ENCODE measurements at regions not wholly inside any gene's neighbourhood (a gene's known extent, or its start where the extent isn't known, plus 50 kb on each side); places are given as distances from the start of the nearest gene placed in this dataset.
A peak's percentile ranks its signal among the peaks of the same experiment; 100 is the strongest.

- DNase-seq (ENCODE audit: low spot score) = no peak
Measured at GRCh38 chr22:49195636-49196035, 632.0 kb downstream of the BRD1 start.

- DNase-seq (ENCODE audit: low spot score) = no peak
Measured at GRCh38 chr22:49193901-49194465, 633.7 kb downstream of the BRD1 start.

DNA sequence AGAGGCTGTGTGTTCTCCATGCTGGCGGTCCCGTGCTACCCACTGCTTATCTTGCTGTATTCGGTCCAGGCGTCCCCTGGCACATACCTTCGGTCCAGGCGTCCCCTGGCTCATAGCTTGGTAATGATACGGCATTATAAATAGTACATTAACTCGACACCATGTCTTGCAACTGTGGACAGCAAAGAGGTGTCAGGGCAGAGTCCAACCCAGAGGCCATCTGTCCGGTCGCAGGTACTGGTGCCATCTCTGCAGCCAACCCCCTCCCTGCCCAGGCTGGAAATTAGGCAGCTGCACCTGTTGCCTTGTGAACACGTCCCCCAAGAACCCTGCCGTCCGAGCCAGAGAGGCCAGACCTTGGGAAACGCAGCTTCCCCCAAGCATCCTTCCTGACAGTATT lies 634.3 kb downstream of the BRD1 start:
- no peak for DNase-seq (ENCODE audit: low spot score)

- no peak for DNase-seq (ENCODE audit: low spot score)
Measured at GRCh38 chr22:49192857-49193250, 634.8 kb downstream of the BRD1 start.

DNA sequence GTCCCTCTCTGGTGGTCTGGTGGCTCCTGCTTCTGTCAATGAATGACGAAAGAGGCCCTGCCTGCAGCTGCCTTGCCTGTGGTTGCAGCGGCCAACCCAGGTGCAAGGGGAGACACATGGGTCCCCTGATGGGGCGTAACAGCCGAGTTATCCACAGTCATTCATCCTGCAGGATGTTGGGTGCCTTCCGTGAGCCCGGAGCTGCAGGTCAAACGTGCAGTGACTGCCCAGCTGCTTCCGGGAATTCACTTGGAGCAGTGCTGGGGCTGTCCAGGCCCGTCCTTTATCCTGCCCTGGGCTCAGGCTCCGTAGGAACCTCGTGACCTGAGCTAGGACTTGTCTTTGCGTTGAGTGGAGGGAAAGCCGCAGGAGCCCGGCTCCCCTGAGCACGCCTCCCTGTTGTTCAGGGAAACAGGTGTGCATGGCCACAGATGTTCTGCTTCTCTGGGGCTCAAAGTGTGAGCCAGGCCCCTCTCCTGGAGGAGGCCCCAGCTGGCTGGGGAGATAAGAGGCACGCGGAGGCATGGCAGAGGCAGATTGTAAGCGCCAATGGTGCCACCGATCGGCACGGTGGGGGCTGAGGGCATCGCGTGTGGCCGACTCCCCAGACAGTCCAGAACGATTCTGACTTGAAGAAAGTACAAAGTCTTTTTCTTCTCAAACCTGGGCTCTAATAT lies 635.4 kb downstream of the BRD1 start:
- no peak for DNase-seq (ENCODE audit: low spot score)

DNA sequence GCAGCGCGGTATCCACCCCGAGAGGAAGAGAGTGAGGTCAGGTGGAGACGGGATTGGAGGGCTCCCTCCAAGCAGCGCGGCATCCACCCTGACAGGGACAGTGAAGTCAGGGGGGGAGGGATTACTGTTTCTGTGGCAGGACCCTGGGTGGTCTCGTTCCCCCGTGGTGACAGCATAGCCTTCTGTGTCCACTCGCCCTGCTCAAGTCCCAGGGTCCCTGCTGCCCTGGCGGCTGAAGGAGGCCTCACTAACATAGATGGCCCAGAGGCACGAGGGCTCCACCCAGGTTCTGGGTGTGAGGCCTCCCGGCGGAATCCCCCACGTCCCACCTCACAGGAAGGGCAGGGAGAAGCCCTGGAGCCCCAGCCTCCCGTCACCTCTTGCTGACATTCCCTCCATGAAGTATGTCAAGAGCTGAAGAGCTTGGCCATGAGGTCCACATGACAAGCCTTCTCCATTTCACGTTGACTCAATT lies 636.1 kb downstream of the BRD1 start:
- no peak for DNase-seq (ENCODE audit: low spot score)

GRCh38 chr22:49190816-49191505 lies 636.7 kb downstream of the BRD1 start:
- DNase-seq (ENCODE audit: low spot score) = no peak

GRCh38 chr22:49189871-49190270 lies 637.8 kb downstream of the BRD1 start:
- DNase-seq (ENCODE audit: low spot score) = no peak

- no peak for DNase-seq (ENCODE audit: low spot score)
Measured at GRCh38 chr22:49188591-49188990, 639.1 kb downstream of the BRD1 start.

DNA sequence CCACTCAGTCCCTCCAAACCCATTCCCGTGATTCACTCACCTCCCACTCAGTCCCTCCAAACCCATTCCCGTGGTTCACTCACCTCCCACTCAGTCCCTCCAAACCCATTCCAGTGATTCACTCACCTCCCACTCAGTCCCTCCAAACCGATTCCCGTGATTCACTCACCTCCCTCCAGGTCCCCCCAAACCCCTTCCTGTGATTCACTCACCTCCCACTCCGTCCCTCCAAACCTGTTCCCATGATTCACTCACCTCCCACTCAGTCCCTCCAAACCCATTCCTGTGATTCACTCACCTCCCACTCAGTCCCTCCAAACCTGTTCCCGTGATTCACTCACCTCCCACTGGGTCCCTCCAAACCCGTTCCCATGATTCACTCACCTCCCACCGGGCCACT lies 639.6 kb downstream of the BRD1 start:
- DNase-seq (ENCODE audit: low spot score) = peak; percentile 25

DNA sequence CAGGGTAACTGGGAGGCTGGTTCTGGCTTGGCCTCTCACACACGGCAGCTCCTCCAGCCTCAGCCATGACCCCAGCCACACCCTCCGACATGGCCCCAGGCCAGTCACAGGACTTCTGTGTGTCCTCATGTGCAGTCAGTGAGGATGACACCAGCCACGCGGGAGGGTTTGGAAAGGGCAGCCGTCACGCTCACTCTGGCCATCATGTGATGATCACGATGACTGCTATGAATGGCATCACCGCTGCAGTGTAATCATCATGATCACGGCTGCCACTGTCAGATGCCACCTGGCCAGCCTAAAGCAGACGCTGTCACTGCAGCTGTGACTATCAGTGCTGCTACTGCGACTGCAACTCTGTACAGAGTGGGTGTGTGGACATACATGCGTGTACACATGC lies 640.9 kb downstream of the BRD1 start:
- no peak for DNase-seq (ENCODE audit: low spot score)

DNA sequence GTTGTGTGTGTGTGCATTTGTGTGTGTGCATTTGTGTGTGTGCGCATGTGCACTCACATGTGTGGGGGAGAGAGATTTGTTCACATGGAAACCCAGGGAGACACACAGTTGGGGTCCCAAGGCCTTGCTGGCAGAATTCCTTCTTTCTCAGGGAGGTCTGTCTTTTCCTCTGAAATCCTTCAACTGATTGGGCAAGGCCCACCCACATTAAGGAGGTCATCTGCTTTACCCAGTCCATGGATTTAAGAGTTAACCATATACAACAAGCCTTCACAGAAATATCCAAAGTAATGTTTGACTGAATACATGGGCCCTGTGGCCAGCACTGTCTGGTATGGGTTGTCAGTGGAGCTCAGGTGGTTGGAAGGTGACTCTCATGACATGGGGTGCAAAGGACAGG lies 641.4 kb downstream of the BRD1 start:
- no peak for DNase-seq (ENCODE audit: low spot score)

GRCh38 chr22:49185312-49185969 lies 642.2 kb downstream of the BRD1 start:
- DNase-seq (ENCODE audit: low spot score) = no peak

DNA sequence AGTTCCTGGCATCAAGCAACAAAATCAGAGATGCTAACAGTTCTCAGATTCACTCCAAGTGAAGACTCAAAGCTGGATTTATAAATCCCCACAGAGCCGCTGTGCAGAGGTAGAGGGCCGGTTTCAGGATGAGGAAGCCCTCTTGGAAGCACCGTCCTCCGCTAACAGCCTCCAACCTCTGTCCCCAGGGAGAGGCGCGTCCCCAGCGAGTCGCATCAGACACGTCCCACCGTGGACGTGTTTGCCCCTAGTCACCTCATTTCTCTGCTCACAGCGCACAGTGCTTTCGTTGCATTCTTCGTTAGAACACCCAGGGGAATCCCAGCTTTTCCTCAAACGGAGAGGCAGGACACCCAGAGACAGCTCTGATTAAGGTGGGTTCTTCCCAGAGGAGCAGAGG lies 642.9 kb downstream of the BRD1 start:
- no peak for DNase-seq (ENCODE audit: low spot score)

DNA sequence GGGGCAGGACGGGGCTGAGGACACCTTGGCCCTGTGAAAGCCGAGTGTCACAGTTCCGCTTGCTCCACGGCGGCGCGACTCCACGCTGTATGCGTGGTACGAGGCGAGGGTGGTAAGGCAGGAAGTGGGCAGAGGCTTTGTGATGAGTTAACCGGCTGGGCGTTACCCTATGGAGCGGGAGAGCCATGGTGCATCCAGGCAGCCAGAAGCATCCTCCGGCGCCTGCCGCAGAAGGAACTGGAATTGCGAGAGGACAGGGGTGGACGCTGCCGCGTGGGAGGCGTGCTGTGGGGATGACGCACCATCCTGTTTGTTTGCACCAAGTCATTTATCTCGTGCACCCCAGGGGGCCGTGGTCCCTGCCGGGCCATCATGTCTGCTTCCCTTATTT lies 643.9 kb downstream of the BRD1 start:
- DNase-seq (ENCODE audit: low spot score) = no peak

DNA sequence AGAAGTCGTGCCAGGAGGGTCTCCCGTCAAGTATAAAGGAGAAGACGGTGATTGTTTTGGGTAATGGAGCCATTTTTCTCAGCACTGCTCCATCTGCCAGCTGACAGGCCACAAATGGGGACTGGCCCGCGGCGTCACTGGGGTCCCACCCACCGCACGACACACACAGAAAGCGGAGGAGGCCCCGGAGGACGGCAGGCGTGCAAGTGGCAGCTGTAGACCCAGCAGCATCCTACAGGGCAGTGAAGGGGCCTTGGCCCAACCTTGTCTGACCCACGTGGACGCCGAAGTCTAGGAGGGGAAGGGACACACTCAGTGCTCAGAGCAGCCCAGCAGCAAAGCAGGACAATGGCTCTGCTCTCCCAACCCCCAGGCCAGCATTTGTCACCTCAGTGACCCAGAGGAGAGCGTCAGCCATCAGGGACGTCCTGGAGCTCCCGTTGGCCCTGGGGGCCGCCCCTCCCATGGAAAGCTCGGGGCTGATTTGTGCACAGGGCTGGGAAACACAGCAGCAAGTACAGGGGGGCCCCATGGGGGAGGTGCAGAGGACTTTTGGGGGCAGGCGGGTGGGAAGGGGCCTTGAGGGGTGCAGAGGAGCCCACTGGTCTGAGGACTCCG lies 644.4 kb downstream of the BRD1 start:
- DNase-seq (ENCODE audit: low spot score) = no peak

DNA sequence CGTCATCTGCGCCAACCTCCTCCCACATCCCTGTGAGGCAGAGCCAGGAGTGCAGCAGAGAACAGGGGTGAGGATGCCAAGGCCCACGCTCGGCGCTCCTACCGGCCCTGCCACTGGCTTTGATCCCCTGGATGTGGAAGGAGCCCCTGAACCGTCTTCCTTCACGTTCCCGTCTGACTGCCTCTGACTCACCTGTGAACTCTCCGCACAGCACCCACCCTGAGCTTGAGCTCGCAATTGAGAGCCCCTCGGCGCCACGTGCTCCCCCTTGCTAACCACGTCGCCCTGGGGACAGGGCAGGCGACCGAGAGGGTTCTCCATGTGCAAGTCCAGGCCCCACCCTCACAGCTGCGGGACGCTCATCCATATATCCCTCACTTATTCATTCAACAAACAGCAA lies 645.3 kb downstream of the BRD1 start:
- no peak for DNase-seq (ENCODE audit: low spot score)

GRCh38 chr22:49181942-49182341 lies 645.7 kb downstream of the BRD1 start:
- no peak for DNase-seq (ENCODE audit: low spot score)

DNA sequence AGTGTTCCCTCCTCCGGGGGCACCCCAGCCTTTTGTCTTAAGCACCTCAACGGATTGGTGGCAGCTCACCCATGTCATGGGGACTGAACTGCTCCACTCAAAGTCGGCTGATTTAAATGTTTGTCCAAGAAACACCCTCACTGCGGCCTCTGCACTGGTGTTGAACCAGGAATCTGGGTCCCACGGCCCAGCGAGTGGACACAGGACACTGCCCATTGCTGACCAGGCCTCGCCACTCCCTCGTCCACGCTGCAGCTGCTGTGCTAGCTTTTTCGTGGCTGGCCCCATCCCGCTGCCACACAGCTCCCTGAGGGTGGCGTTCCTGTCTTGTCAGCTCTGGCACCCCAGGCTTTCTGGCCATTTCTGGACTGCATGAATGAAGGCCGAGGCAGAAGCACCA lies 646.2 kb downstream of the BRD1 start:
- DNase-seq (ENCODE audit: low spot score) = no peak

DNA sequence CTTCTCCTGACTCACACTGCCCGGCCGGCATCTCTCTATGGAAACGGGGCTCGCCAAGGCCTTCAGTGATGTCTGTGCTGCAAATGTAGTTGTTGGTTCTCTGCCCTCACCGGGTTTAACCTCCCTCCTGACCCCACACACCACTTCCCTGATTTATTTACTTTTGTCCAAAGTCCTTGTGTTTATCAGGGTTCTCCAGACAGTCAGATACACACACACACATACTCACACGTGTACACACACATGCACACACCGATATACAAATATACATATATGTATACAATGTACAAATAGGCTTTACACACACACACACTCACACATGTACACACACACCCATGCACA lies 647.0 kb downstream of the BRD1 start:
- DNase-seq (ENCODE audit: low spot score) = no peak

- DNase-seq (ENCODE audit: low spot score) = no peak
Measured at GRCh38 chr22:49179886-49180682, 647.6 kb downstream of the BRD1 start.

- DNase-seq (ENCODE audit: low spot score) = no peak
Measured at GRCh38 chr22:49179175-49179574, 648.5 kb downstream of the BRD1 start.

All from SW480 (cell line).